H1 (cell line): ENCODE measurements at regions not wholly inside any gene's neighbourhood (a gene's known extent, or its start where the extent isn't known, plus 50 kb on each side); places are given as distances from the start of the nearest gene placed in this dataset.

Experiments
- CTCF ChIA-PET: fragments of 300-600 bp; sonication (Branson Sonifier 250); formaldehyde crosslinking; loops from one replicate; lab custom pipeline; 2021; ENCODE audit not compliant: partially characterized antibody; lab: Charles Lee
- POLR2A ChIA-PET: fragments of 300-600 bp; sonication (Branson Sonifier 250); formaldehyde crosslinking; loops from one replicate; lab custom pipeline; 2021; ENCODE audit warnings: inconsistent platforms; ENCODE audit not compliant: partially characterized antibody; lab: Charles Lee
- DNase-seq, 2 experiments: peaks; one replicate each; pipeline versions ENCODE4 v3.0.0 to v3.0.0-alpha.2; 2010 to 2022; ENCODE audit warnings: low spot score in 2 of 2, low read depth in 1 of 2, mixed read lengths in 1 of 2
- FAIRE-seq: peaks from 2 replicates; lab custom pipeline; 2011; peaks lifted over from hg19 to GRCh38; lab: Jason Lieb, UNC
- H2AFZ ChIP-seq: 2 replicates; pipeline ENCODE4 v1.8.1; 2012; ENCODE audit warnings: low read length, inconsistent platforms
- H2AK5ac ChIP-seq: 2 replicates; pipeline ENCODE4 v1.6.1; 2013; ENCODE audit warnings: low read depth, low read length
- H2BK120ac ChIP-seq: replicated peaks from 2 replicates; pipeline ENCODE3; 2013; ENCODE audit warnings: low read depth, low read length, inconsistent platforms
- H2BK12ac ChIP-seq: 2 replicates; pipeline ENCODE4 v1.6.1; 2013; ENCODE audit warnings: low read depth, low read length
- H2BK15ac ChIP-seq: 2 replicates; pipeline ENCODE4 v1.6.1; 2013; ENCODE audit warnings: low read length
- H2BK20ac ChIP-seq: 2 replicates; pipeline ENCODE4 v1.6.1; 2013; ENCODE audit warnings: low read length
- H2BK5ac ChIP-seq: 2 replicates; pipeline ENCODE4 v1.6.1; 2013; ENCODE audit warnings: low read depth, low read length
- H3K14ac ChIP-seq: 2 replicates; pipeline ENCODE4 v1.6.1; 2013; ENCODE audit warnings: inconsistent platforms; ENCODE audit not compliant: insufficient read length
- H3K18ac ChIP-seq: 2 replicates; pipeline ENCODE4 v1.6.1; 2013; ENCODE audit warnings: low read length; ENCODE audit errors: extremely low read depth
- H3K23ac ChIP-seq: 2 replicates; pipeline ENCODE4 v1.6.1; 2013; ENCODE audit warnings: inconsistent platforms; ENCODE audit not compliant: insufficient read length
- H3K23me2 ChIP-seq: 2 replicates; pipeline ENCODE4 v1.6.1; 2013; ENCODE audit warnings: low read depth, low read length
- H3K27ac ChIP-seq: 2 replicates; pipeline ENCODE4 v1.6.1; 2011; ENCODE audit warnings: low read depth, low read length, inconsistent platforms
- H3K27me3 ChIP-seq, 4 experiments: replicated peaks in 1 of 4; 1 replicate in 1 of 4; 2 replicates in 3 of 4; pipeline versions ENCODE4 v1.6.1 to v1.8.1; 2011 to 2013; ENCODE audit warnings: low read length in 3 of 4, mild to moderate bottlenecking in 3 of 4, inconsistent platforms in 2 of 4, mixed read lengths in 2 of 4, moderate library complexity in 1 of 4; ENCODE audit not compliant: control insufficient read depth in 3 of 4, insufficient read depth in 3 of 4; ENCODE audit errors: extremely low read depth in 1 of 4
- H3K36me3 ChIP-seq, 4 experiments: 2 replicates each; pipeline versions ENCODE4 v1.6.1 to v1.8.1; 2011 to 2013; ENCODE audit warnings: mild to moderate bottlenecking in 4 of 4, low read length in 3 of 4, moderate library complexity in 2 of 4, control low read depth in 1 of 4, inconsistent platforms in 1 of 4; ENCODE audit not compliant: insufficient read depth in 4 of 4, control insufficient read depth in 2 of 4
- H3K4ac ChIP-seq: replicated peaks from 2 replicates; pipeline ENCODE3; 2013; ENCODE audit warnings: low read length, low read depth, mixed read lengths, inconsistent platforms; ENCODE audit not compliant: insufficient read length
- H3K4me1 ChIP-seq, 4 experiments: replicated peaks in 1 of 4; 1 replicate in 1 of 4; 2 replicates in 3 of 4; pipeline versions ENCODE4 v1.6.1 to v1.8.1; 2011 to 2013; ENCODE audit warnings: low read length in 3 of 4, inconsistent platforms in 2 of 4, mixed read lengths in 1 of 4; ENCODE audit not compliant: insufficient read depth in 4 of 4, control insufficient read depth in 3 of 4
- H3K4me2 ChIP-seq, 2 experiments: 2 replicates each; pipeline versions ENCODE4 v1.6.1 to v1.8.1; 2011 to 2013; ENCODE audit warnings: low read depth in 2 of 2, low read length in 2 of 2, control low read depth in 1 of 2, inconsistent platforms in 1 of 2, mild to moderate bottlenecking in 1 of 2; ENCODE audit not compliant: insufficient read depth in 1 of 2
- H3K4me3 ChIP-seq, 4 experiments: fragments of 200-600, 300-600 bp in 1 of 4; sonication (generic), shearing (Covaris generic), sonication (Bioruptor Twin) in 1 of 4; 2 replicates each; pipeline versions ENCODE4 v1.5.1 to v1.8.1; 2011 to 2016; ENCODE audit warnings: low read length in 4 of 4, low read depth in 3 of 4, control low read depth in 2 of 4, inconsistent platforms in 2 of 4, mild to moderate bottlenecking in 2 of 4, mixed read lengths in 1 of 4, moderate library complexity in 1 of 4; ENCODE audit not compliant: insufficient read depth in 2 of 4; ENCODE audit errors: extremely low read depth in 1 of 4
- H3K56ac ChIP-seq: replicated peaks from 2 replicates; pipeline ENCODE3; 2013; ENCODE audit warnings: low read depth, mild to moderate bottlenecking, mixed read lengths, low read length, inconsistent platforms; ENCODE audit not compliant: insufficient read length
- H3K79me1 ChIP-seq: 2 replicates; pipeline ENCODE4 v1.6.1; 2013; ENCODE audit warnings: low read depth, low read length, control low read depth
- H3K79me2 ChIP-seq, 2 experiments: 2 replicates each; pipeline versions ENCODE4 v1.6.1 to v1.8.1; 2012 to 2013; ENCODE audit warnings: low read length in 2 of 2, mild to moderate bottlenecking in 2 of 2, inconsistent platforms in 1 of 2; ENCODE audit not compliant: insufficient read depth in 2 of 2, control insufficient read depth in 1 of 2
- H3K9ac ChIP-seq, 4 experiments: replicated peaks in 1 of 4; 1 replicate in 1 of 4; 2 replicates in 3 of 4; pipeline versions ENCODE4 v1.6.1 to v1.8.1; 2011 to 2013; ENCODE audit warnings: low read depth in 3 of 4, low read length in 3 of 4, control low read depth in 2 of 4, mild to moderate bottlenecking in 2 of 4, moderate library complexity in 2 of 4, inconsistent platforms in 1 of 4; ENCODE audit errors: extremely low read depth in 1 of 4
- H3K9me3 ChIP-seq, 2 experiments: 2 replicates each; pipeline versions ENCODE4 v1.6.1 to v1.8.1; 2012 to 2013; ENCODE audit warnings: mild to moderate bottlenecking in 2 of 2, moderate library complexity in 2 of 2, control low read depth in 1 of 2, inconsistent platforms in 1 of 2, low read depth in 1 of 2, low read length in 1 of 2, mixed read lengths in 1 of 2; ENCODE audit not compliant: insufficient read depth in 2 of 2
- H4K20me1 ChIP-seq, 2 experiments: replicated peaks in 1 of 2; 2 replicates each; pipeline versions ENCODE3 to v1.8.1; 2011 to 2013; ENCODE audit warnings: inconsistent platforms in 2 of 2, low read length in 2 of 2, mild to moderate bottlenecking in 1 of 2; ENCODE audit not compliant: insufficient read depth in 2 of 2, control insufficient read depth in 1 of 2
- H4K5ac ChIP-seq: 2 replicates; pipeline ENCODE4 v1.6.1; 2013; ENCODE audit warnings: low read length, low read depth, mixed read lengths, inconsistent platforms; ENCODE audit not compliant: insufficient read length
- H4K8ac ChIP-seq: 2 replicates; pipeline ENCODE4 v1.8.0; 2013; ENCODE audit warnings: mild to moderate bottlenecking, moderate library complexity, low read length, inconsistent platforms; ENCODE audit not compliant: insufficient read depth; ENCODE audit errors: extremely low read depth
- H4K91ac ChIP-seq: replicated peaks from 2 replicates; pipeline ENCODE3; 2013; ENCODE audit warnings: low read length, mixed read lengths, inconsistent platforms; ENCODE audit not compliant: insufficient read length
- ATF3 ChIP-seq: IDR thresholded peaks from 2 replicates; pipeline ENCODE4 v1.6.1; 2011; ENCODE audit warnings: low read depth, mild to moderate bottlenecking, low read length; ENCODE audit not compliant: insufficient read depth
- CREB1 ChIP-seq: IDR thresholded peaks from 2 replicates; pipeline ENCODE4 v1.6.1; 2012; ENCODE audit warnings: inconsistent platforms
- CTCF ChIP-seq, 3 experiments: IDR thresholded peaks; 1 replicate in 2 of 3; 2 replicates in 1 of 3; pipeline versions ENCODE4 v1.5.1 to v1.6.1; 2011; ENCODE audit warnings: low read length in 3 of 3, mild to moderate bottlenecking in 3 of 3, inconsistent platforms in 2 of 3, low read depth in 1 of 3, moderate library complexity in 1 of 3; ENCODE audit not compliant: insufficient read depth in 1 of 3; ENCODE audit errors: control extremely low read depth in 1 of 3
- EP300 ChIP-seq, 2 experiments: IDR thresholded peaks; 1 replicate in 1 of 2; 2 replicates in 1 of 2; pipeline ENCODE4 v1.6.1; 2011 to 2012; ENCODE audit warnings: low read depth in 2 of 2, low read length in 2 of 2, mild to moderate bottlenecking in 2 of 2, borderline replicate concordance in 1 of 2, inconsistent platforms in 1 of 2, moderate library complexity in 1 of 2
- FOSL1 ChIP-seq: IDR thresholded peaks from 2 replicates; pipeline ENCODE4 v1.6.1; 2011; ENCODE audit warnings: mild to moderate bottlenecking, low read depth, low read length, moderate library complexity; ENCODE audit not compliant: insufficient read depth
- NANOG ChIP-seq: IDR thresholded peaks from 2 replicates; pipeline ENCODE4 v1.6.1; 2011; ENCODE audit warnings: low read length, low read depth, mild to moderate bottlenecking, inconsistent platforms; ENCODE audit not compliant: insufficient read depth, poor library complexity, severe bottlenecking
- RBBP5 ChIP-seq: IDR thresholded peaks from 2 replicates; pipeline ENCODE4 v1.7.1; 2012; ENCODE audit warnings: low read depth, mild to moderate bottlenecking, inconsistent platforms, low read length, moderate library complexity, borderline replicate concordance
- SIX5 ChIP-seq: IDR thresholded peaks from 2 replicates; pipeline ENCODE4 v1.6.1; 2011; ENCODE audit warnings: mild to moderate bottlenecking, low read depth, low read length
- TAF7 ChIP-seq: optimal IDR thresholded peaks from 2 replicates; pipeline ENCODE3; 2011; ENCODE audit warnings: low read depth, mild to moderate bottlenecking, inconsistent platforms, low read length, moderate library complexity, borderline replicate concordance
- TEAD4 ChIP-seq: IDR thresholded peaks from 2 replicates; pipeline ENCODE4 v1.6.1; 2012; ENCODE audit warnings: low read depth, low read length, inconsistent platforms, mixed read lengths
- YY1 ChIP-seq: IDR thresholded peaks from 2 replicates; pipeline ENCODE4 v1.6.1; 2011; ENCODE audit warnings: low read depth, mild to moderate bottlenecking, low read length
- WGBS, 2 experiments: shearing (Covaris generic) in 1 of 2; methylation state at CpG; one replicate each; pipeline versions ENCODE4 v1.1.6 to v1.1.7; 2013 to 2015; ENCODE audit warnings: low lambda C conversion rate in 2 of 2, mixed read lengths in 2 of 2, inconsistent platforms in 1 of 2, low coverage in 1 of 2, missing lambda C conversion rate in 1 of 2; ENCODE audit not compliant: insufficient replicate concordance in 2 of 2, insufficient coverage in 1 of 2, insufficient read length in 1 of 2; ENCODE audit errors: extremely low coverage in 1 of 2, missing lambda C conversion rate in 1 of 2; 5-methylcytosine and 5-hydroxymethylcytosine counted together

GRCh38 chrX:7285765-7286164 is 137.8 kb upstream of the PUDP start:
- Histone ChIP-seq H2AFZ (no peak overlapping the region), H3K23me2 (0 out of 2 replicates have a peak, but pooled peaks cover 2% of the 10 kb centered on the region), H3K4ac (no peak overlapping the region), H3K36me3 (no peaks in the 10 kb centered on the region), H4K20me1 (no peaks in the 10 kb centered on the region), H4K5ac (no peak overlapping the region), H3K79me2 (no peaks in the 10 kb centered on the region), H4K8ac (no peak overlapping the region), H2BK20ac (no peak overlapping the region), H3K18ac (no peak overlapping the region), H3K27ac (no peak overlapping the region), H3K4me2 (no peak overlapping the region), H3K23ac (no peak overlapping the region), H3K4me3 (no peak overlapping the region), H2BK15ac (no peak overlapping the region), H3K9ac (no peak overlapping the region), H4K91ac (no peak overlapping the region), H3K4me1 (peaks cover 0 to 2% (median 0%) of the 10 kb centered on the region in 4 experiments; a peak in 1 of 7 replicates), H3K56ac (no peak overlapping the region), H3K79me1 (no peaks in the 10 kb centered on the region), H2AK5ac (no peak overlapping the region), H2BK120ac (no peak overlapping the region), H2BK12ac (no peak overlapping the region), H3K14ac (no peak overlapping the region), H3K27me3 (no peaks in the 10 kb centered on the region), H2BK5ac (no peak overlapping the region), H3K9me3 (no peaks in the 10 kb centered on the region)
- TF ChIP-seq EP300 (IDR thresholded peaks at IDR 0.05; ENCODE audit: borderline replicate concordance in 1 of 2, low read depth in 2 of 2, low read length in 2 of 2), result no peak
- TF ChIP-seq NANOG, result no peak
- no peak for TF ChIP-seq CREB1
- no peak for TF ChIP-seq TAF7
- no peak for TF ChIP-seq ATF3
- TF ChIP-seq TEAD4, result no peak
- TF ChIP-seq RBBP5, result no peak
- TF ChIP-seq YY1, result no peak
- no peak for TF ChIP-seq FOSL1
- TF ChIP-seq SIX5, result no peak
- no peak for TF ChIP-seq CTCF (IDR thresholded peaks at IDR 0.05; ENCODE audit: control extremely low read depth in 1 of 3, insufficient read depth in 1 of 3, low read depth in 1 of 3, low read length in 3 of 3)
- CTCF ChIA-PET, result no interaction called here
- FAIRE-seq (no peak), DNase-seq (no peak)
- POLR2A ChIA-PET, result no interaction called here
- WGBS, 2 experiments, result 86% methylated on average over 2 of the region's 2 CpGs; no CpG with 5 or more reads in 1 of the 2 experiments
